Choroid plexus epithelial cell (primary cell): ENCODE measurements at regions not wholly inside any gene's neighbourhood (a gene's known extent, or its start where the extent isn't known, plus 50 kb on each side); places are given as distances from the start of the nearest gene placed in this dataset.

Experiments used
- DNase-seq: peaks from one replicate; pipeline ENCODE4 v3.0.0-alpha.2; 2010; ENCODE audit warnings: low read depth
- H3K4me3 ChIP-seq: 2 replicates; pipeline ENCODE4 v1.5.1; 2011; ENCODE audit warnings: low read depth, mild to moderate bottlenecking, control low read depth, low read length, moderate library complexity
- CTCF ChIP-seq: conservative IDR thresholded peaks from 2 replicates; pipeline ENCODE4 v1.5.1; 2011; ENCODE audit warnings: low read depth, mild to moderate bottlenecking, control low read depth, inconsistent platforms, low read length, moderate library complexity

GRCh38 chr1:90798883-90799282 is 81.8 kb upstream of the BARHL2 start:
- no peak for TF ChIP-seq CTCF
- no peak for DNase-seq
- no peak overlapping the region for H3K4me3 ChIP-seq

- no peak overlapping the region for H3K4me3 ChIP-seq
- no peak for DNase-seq
- TF ChIP-seq CTCF: no peak
Observed at GRCh38 chr1:90798344-90798743, 81.2 kb upstream of the BARHL2 start.

- no peak for TF ChIP-seq CTCF
- no peak overlapping the region for H3K4me3 ChIP-seq
- DNase-seq: no peak
Observed at GRCh38 chr1:90795431-90795830, 78.3 kb upstream of the BARHL2 start.

- TF ChIP-seq CTCF: no peak
- no peak for DNase-seq
- H3K4me3 ChIP-seq: no peak overlapping the region
Observed at GRCh38 chr1:90786709-90787108, 69.6 kb upstream of the BARHL2 start.

- no peak for TF ChIP-seq CTCF
- no peak overlapping the region for H3K4me3 ChIP-seq
- no peak for DNase-seq
Observed at GRCh38 chr1:90784186-90784847, 67.2 kb upstream of the BARHL2 start.

GRCh38 chr1:90783181-90783580 is 66.1 kb upstream of the BARHL2 start:
- TF ChIP-seq CTCF: no peak
- H3K4me3 ChIP-seq: no peak overlapping the region
- no peak for DNase-seq

- TF ChIP-seq CTCF: no peak
- DNase-seq: no peak
- H3K4me3 ChIP-seq: no peak overlapping the region
Observed at GRCh38 chr1:90782046-90782445, 64.9 kb upstream of the BARHL2 start.
